KMS-11 (cell line): ENCODE measurements at regions not wholly inside any gene's neighbourhood (a gene's known extent, or its start where the extent isn't known, plus 50 kb on each side); places are given as distances from the start of the nearest gene placed in this dataset.

ENCODE experiments used
- H2AFZ ChIP-seq: fragments of 200-600 bp; sonication (generic); 2 replicates; pipeline ENCODE4 v1.6.1; 2016; ENCODE audit warnings: antibody characterized with exemption, mixed run types, low read depth
- H3K27ac ChIP-seq: fragments of 200-600 bp; sonication (generic); 2 replicates; pipeline ENCODE4 v1.6.1; 2016; ENCODE audit warnings: mild to moderate bottlenecking, mixed run types
- H3K27me3 ChIP-seq: fragments of 200-600 bp; sonication (generic); 2 replicates; pipeline ENCODE4 v1.6.1; 2017; ENCODE audit warnings: mild to moderate bottlenecking, low read depth, mixed run types, moderate library complexity; ENCODE audit not compliant: insufficient read depth
- H3K36me3 ChIP-seq: fragments of 200-600 bp; sonication (generic); 2 replicates; pipeline ENCODE4 v1.6.1; 2017; ENCODE audit warnings: mild to moderate bottlenecking, mixed run types; ENCODE audit not compliant: insufficient read depth
- H3K4me1 ChIP-seq: fragments of 200-600 bp; sonication (generic); 2 replicates; pipeline ENCODE4 v1.6.1; 2016; ENCODE audit warnings: mild to moderate bottlenecking, low read depth, mixed run types; ENCODE audit not compliant: poor library complexity, severe bottlenecking
- H3K4me2 ChIP-seq: fragments of 200-600 bp; sonication (generic); 2 replicates; pipeline ENCODE4 v1.7.0; 2016; ENCODE audit warnings: mild to moderate bottlenecking, mixed run types
- H3K4me3 ChIP-seq: fragments of 200-600 bp; sonication (generic); IDR thresholded peaks from 2 replicates; pipeline ENCODE4 v1.6.1; 2017; ENCODE audit warnings: low read depth, low read length, mixed read lengths; ENCODE audit not compliant: insufficient read depth
- H3K79me2 ChIP-seq: fragments of 200-600 bp; sonication (generic); 2 replicates; pipeline ENCODE4 v1.6.1; 2016; ENCODE audit warnings: low read depth, mixed run types; ENCODE audit not compliant: insufficient read depth
- H3K9ac ChIP-seq: fragments of 200-600 bp; sonication (generic); 2 replicates; pipeline ENCODE4 v1.6.1; 2016; ENCODE audit warnings: mild to moderate bottlenecking, mixed run types
- H4K20me1 ChIP-seq: fragments of 200-600 bp; sonication (generic); 2 replicates; pipeline ENCODE4 v1.6.1; 2016; ENCODE audit warnings: mild to moderate bottlenecking, mixed run types; ENCODE audit not compliant: insufficient read depth
- CTCF ChIP-seq: fragments of 200-600 bp; sonication (generic); conservative IDR thresholded peaks from 2 replicates; pipeline ENCODE4 v1.6.1; 2017; ENCODE audit warnings: low read depth, mild to moderate bottlenecking, antibody characterized with exemption, low read length, moderate library complexity, mixed read lengths

- Histone ChIP-seq H3K79me2 (no peaks in the 10 kb centered on the region), H2AFZ (no peak overlapping the region), H4K20me1 (no peaks in the 10 kb centered on the region), H3K4me1 (no peaks in the 10 kb centered on the region), H3K36me3 (no peaks in the 10 kb centered on the region), H3K27me3 (no peaks in the 10 kb centered on the region), H3K27ac (no peak overlapping the region), H3K9ac (no peak overlapping the region), H3K4me3 (no peak overlapping the region), H3K4me2 (no peak overlapping the region)
- TF ChIP-seq CTCF: no peak
Measured at GRCh38 chr22:48949375-48950149, 878.1 kb downstream of the BRD1 start.

GRCh38 chr22:48948575-48949170 is 879.0 kb downstream of the BRD1 start:
- no peak for TF ChIP-seq CTCF
- Histone ChIP-seq H3K27me3 (no peaks in the 10 kb centered on the region), H3K4me1 (no peaks in the 10 kb centered on the region), H3K27ac (no peak overlapping the region), H3K79me2 (no peaks in the 10 kb centered on the region), H3K4me3 (no peak overlapping the region), H3K4me2 (no peak overlapping the region), H3K36me3 (no peaks in the 10 kb centered on the region), H3K9ac (no peak overlapping the region), H4K20me1 (no peaks in the 10 kb centered on the region), H2AFZ (no peak overlapping the region)

- Histone ChIP-seq H3K79me2 (no peaks in the 10 kb centered on the region), H3K4me2 (no peak overlapping the region)
Measured at GRCh38 chr22:48947636-48948035, 880.0 kb downstream of the BRD1 start.

More at GRCh38 chr22:48947636-48948035, 880.0 kb downstream of the BRD1 start:
- TF ChIP-seq CTCF: no peak
- H3K27me3 ChIP-seq: no peaks in the 10 kb centered on the region
- H3K4me3 ChIP-seq: no peak overlapping the region
- no peak overlapping the region for H3K9ac ChIP-seq
- no peaks in the 10 kb centered on the region for H4K20me1 ChIP-seq
- no peak overlapping the region for H3K27ac ChIP-seq
- no peaks in the 10 kb centered on the region for H3K36me3 ChIP-seq
- no peaks in the 10 kb centered on the region for H3K4me1 ChIP-seq
- no peak overlapping the region for H2AFZ ChIP-seq
